AG04450 (cell line): ENCODE measurements at regions not wholly inside any gene's neighbourhood (a gene's known extent, or its start where the extent isn't known, plus 50 kb on each side); places are given as distances from the start of the nearest gene placed in this dataset.

Experiments
- CTCF ChIA-PET: fragments of 300-600, 350-600 bp; formaldehyde crosslinking; extraction: SDS; loops from one replicate; lab custom pipeline; 2022; ENCODE audit warnings: antibody characterized with exemption, inconsistent platforms; lab: Charles Lee
- POLR2A ChIA-PET: fragments of 350-600 bp; formaldehyde crosslinking; extraction: SDS; loops from one replicate; lab custom pipeline; 2021; ENCODE audit warnings: antibody characterized with exemption, inconsistent platforms; lab: Yijun Ruan, JAX
- DNase-seq: peaks from one replicate; pipeline ENCODE4 v3.0.0-alpha.2; 2011; ENCODE audit warnings: low read depth, low spot score
- H3K27ac ChIP-seq: one replicate; pipeline ENCODE4 v1.5.1; 2012; ENCODE audit warnings: low read depth, low read length, control low read depth
- H3K27me3 ChIP-seq: one replicate; pipeline ENCODE4 v1.6.0; 2012; ENCODE audit warnings: low read length; ENCODE audit not compliant: control insufficient read depth, insufficient read depth
- H3K4me3 ChIP-seq: 2 replicates; pipeline ENCODE4 v1.5.1; 2011; ENCODE audit warnings: mild to moderate bottlenecking, low read depth, low read length, control low read depth
- H3K9me3 ChIP-seq: 2 replicates; pipeline ENCODE4 v1.5.1; 2012; ENCODE audit warnings: low read length; ENCODE audit not compliant: control insufficient read depth, insufficient read depth
- TF ChIP-seq, protein P1 (sequence below): IDR thresholded peaks from 2 replicates; pipeline ENCODE4 v1.5.1; 2011; ENCODE audit warnings: low read depth, low read length, control low read depth, inconsistent platforms

DNA sequence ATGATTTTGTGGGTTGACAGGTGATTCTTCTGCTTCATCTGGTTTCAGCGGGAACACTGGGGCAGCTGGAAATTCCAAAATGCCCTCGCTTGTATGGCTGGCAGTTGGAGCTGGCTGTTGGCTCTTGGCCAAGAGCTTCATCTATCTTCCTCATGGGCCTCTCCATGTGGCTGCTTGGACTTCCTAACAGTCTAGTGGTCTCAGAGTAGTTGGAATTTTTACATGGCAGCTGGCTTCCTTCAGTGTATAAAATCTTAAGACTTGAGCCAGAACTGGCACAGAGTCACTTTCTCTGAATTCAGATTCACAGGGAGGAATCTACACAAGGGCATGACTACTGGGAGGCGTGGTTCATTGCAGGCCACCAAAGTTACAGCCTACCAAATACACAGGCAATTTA lies 204.9 kb upstream of the RMST start:
- no peak for DNase-seq
- ChIA-PET CTCF (no interaction called here), POLR2A (no interaction called here)
- TF ChIP-seq, protein P1, sequence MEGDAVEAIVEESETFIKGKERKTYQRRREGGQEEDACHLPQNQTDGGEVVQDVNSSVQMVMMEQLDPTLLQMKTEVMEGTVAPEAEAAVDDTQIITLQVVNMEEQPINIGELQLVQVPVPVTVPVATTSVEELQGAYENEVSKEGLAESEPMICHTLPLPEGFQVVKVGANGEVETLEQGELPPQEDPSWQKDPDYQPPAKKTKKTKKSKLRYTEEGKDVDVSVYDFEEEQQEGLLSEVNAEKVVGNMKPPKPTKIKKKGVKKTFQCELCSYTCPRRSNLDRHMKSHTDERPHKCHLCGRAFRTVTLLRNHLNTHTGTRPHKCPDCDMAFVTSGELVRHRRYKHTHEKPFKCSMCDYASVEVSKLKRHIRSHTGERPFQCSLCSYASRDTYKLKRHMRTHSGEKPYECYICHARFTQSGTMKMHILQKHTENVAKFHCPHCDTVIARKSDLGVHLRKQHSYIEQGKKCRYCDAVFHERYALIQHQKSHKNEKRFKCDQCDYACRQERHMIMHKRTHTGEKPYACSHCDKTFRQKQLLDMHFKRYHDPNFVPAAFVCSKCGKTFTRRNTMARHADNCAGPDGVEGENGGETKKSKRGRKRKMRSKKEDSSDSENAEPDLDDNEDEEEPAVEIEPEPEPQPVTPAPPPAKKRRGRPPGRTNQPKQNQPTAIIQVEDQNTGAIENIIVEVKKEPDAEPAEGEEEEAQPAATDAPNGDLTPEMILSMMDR = no peak
- no peak overlapping the region for H3K4me3 ChIP-seq
- H3K9me3 ChIP-seq = no peaks in the 10 kb centered on the region; the same call in 1 of the 2 replicates
- H3K27ac ChIP-seq = no peak overlapping the region
- no peaks in the 10 kb centered on the region for H3K27me3 ChIP-seq

DNA sequence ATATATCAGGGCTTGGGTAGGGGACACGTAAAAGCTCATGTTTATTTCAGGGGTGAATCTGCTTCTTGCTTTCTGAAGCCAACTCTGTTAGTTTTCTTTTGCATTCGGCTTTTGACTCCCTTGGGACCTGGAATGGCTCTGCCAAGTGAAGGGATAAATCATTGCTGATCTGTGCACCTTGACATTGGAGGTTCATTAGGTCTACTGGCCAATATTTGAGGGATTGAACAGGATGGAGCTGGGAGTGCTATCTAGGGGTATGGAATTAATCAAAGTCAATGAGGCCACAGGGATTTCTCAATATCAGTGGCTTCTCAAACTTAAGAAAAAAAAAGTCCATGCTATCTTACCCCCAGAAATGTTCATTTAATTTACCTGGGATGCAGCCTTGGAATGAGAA lies 203.5 kb upstream of the RMST start:
- ChIA-PET POLR2A (no interaction called here), CTCF (no interaction called here)
- H3K27me3 ChIP-seq = no peaks in the 10 kb centered on the region
- no peak overlapping the region for H3K27ac ChIP-seq
- no peak for DNase-seq
- TF ChIP-seq, protein P1 = no peak
- no peak overlapping the region for H3K4me3 ChIP-seq
- no peaks in the 10 kb centered on the region; the same call in none of the 2 replicates for H3K9me3 ChIP-seq

DNA sequence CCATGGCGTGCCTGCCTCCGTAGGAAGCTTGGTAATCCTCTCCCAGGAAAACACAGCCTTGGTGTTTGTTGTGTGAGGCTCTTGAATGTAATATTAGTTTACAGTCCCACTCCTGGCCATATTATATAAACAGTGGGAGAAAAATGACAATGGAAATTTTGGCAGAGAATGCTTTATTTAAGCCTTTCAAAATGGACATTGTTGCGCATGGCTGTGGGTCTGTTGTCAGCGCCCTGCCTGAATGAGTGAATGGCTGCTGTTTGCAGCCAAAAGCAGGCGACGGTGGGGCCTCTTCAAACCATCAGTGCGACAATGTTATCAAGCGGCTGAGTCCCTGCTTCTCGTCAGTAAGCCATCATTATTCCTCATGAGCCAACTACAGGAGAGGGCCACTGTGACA lies 201.8 kb upstream of the RMST start:
- TF ChIP-seq, protein P1 = no peak
- no peak overlapping the region for H3K27ac ChIP-seq
- CTCF ChIA-PET = no interaction called here
- H3K9me3 ChIP-seq = no peaks in the 10 kb centered on the region; the same call in none of the 2 replicates
- no peaks in the 10 kb centered on the region for H3K27me3 ChIP-seq
- POLR2A ChIA-PET = no interaction called here
- DNase-seq = no peak
- H3K4me3 ChIP-seq = no peak overlapping the region

DNA sequence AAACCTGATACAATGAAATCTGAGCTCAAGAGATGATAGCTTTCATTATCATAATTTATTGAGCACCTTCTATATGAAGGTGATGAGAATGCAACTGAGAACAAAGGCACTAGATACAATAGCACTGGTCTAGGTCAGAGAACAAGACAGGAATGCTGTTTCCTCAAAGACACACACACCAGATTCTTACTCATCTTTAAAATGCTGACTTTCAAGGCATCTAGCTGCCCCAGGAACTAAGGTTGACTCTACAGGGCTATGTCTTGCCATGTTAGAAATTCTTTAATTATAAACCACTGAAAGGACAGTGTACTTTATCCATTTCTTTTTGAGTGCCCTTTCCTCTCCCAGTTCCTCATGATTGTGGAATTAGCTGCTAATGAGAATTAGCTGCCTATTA lies 195.4 kb upstream of the RMST start:
- Histone ChIP-seq H3K27ac (no peak overlapping the region), H3K4me3 (no peak overlapping the region), H3K27me3 (no peaks in the 10 kb centered on the region), H3K9me3 (no peaks in the 10 kb centered on the region; the same call in none of the 2 replicates)
- no peak for DNase-seq
- TF ChIP-seq, protein P1 = no peak
- CTCF ChIA-PET = no interaction called here
- POLR2A ChIA-PET = no interaction called here

DNA sequence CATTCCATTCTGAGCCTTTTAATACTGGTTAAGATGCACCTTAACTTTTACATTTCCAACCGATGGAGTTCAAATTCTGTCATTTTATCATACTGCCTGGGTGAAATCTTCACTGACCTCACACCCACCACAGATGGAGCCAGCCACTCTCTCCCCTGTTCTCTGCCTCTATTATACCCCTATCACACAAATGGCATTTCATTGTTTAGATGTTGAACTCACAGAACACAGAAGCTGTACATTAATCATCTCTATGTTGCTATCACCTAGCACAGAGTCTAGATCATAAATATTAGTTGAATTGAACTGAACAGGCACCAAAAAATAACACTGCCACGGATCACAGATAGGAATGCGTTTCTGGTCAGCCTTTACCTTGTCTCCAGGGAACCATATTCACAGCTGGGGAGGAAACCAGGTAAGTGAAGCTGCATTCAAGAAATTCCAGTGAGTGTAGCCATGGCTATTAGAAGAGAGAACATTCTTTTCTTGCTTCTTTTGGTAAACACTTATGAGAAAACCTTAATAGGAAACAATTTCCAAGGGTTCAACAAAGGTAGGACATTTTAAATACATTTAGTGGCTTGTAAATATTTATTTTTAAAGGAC lies 194.9 kb upstream of the RMST start:
- ChIA-PET POLR2A (no interaction called here), CTCF (no interaction called here)
- Histone ChIP-seq H3K27ac (no peak overlapping the region), H3K4me3 (no peak overlapping the region), H3K9me3 (no peaks in the 10 kb centered on the region; the same call in 1 of the 2 replicates), H3K27me3 (no peaks in the 10 kb centered on the region)
- TF ChIP-seq, protein P1 = no peak
- DNase-seq = no peak
